ENCODE measurements at regions not wholly inside any gene's neighbourhood (a gene's known extent, or its start where the extent isn't known, plus 50 kb on each side); places are given as distances from the start of the nearest gene placed in this dataset.

- Histone ChIP-seq H3K9ac (ENCODE audit: low read length) (no peak overlapping the region), H3K27ac (ENCODE audit: low read length in 2 of 2) (no peak overlapping the region), H3K9me3 (ENCODE audit: control extremely low read depth in 1 of 3, control insufficient read depth in 2 of 3, insufficient read depth in 1 of 3, low read length in 2 of 3) (peaks cover 0 to 4% (median 4%) of the 10 kb centered on the region in 3 donors), H3K4me2 (replicated peaks; ENCODE audit: low read depth, low read length, poor library complexity, severe bottlenecking) (no peak overlapping the region), H3K79me2 (ENCODE audit: control insufficient read depth, insufficient read depth, low read length) (no peaks in the 10 kb centered on the region), H2AFZ (ENCODE audit: insufficient read depth, low read depth, low read length, poor library complexity, severe bottlenecking) (no peak overlapping the region), H3K27me3 (replicated peaks in 1 of 4; ENCODE audit: control extremely low read depth in 1 of 4, control insufficient read depth in 3 of 4, insufficient read depth in 4 of 4, low read length in 3 of 4) (no peaks in the 10 kb centered on the region), H3K4me3 (ENCODE audit: control extremely low read depth in 1 of 5, extremely low read depth in 1 of 5, insufficient read depth in 1 of 5, low read depth in 2 of 5, low read length in 4 of 5) (no peak overlapping the region), H4K20me1 (ENCODE audit: control insufficient read depth, insufficient read depth, low read length, poor library complexity, severe bottlenecking) (no peaks in the 10 kb centered on the region), H3K36me3 (replicated peaks in 1 of 2; ENCODE audit: control extremely low read depth in 1 of 2, control insufficient read depth in 1 of 2, extremely low read depth in 1 of 2, insufficient read depth in 2 of 2, low read length in 1 of 2) (no peaks in the 10 kb centered on the region), H3K4me1 (ENCODE audit: control insufficient read depth in 2 of 2, insufficient read depth in 2 of 2, low read length in 2 of 2) (no peaks in the 10 kb centered on the region)
- POLR2A ChIA-PET: no interaction called here
- DNase-seq: no peak
- Mint-ChIP-seq H3K4me1 (no peaks in the 10 kb centered on the region), H3K27ac (no peak overlapping the region), H3K4me3 (no peak overlapping the region), H3K9me3 (ENCODE audit: insufficient read depth) (peaks cover 2% of the 10 kb centered on the region), H3K27me3 (no peaks in the 10 kb centered on the region)
- WGBS (ENCODE audit: insufficient coverage): 71% methylated on average over 1 of the region's 2 CpGs
- TF ChIP-seq CTCF (IDR thresholded peaks at IDR 0.05) (no peak), EZH2 (IDR thresholded peaks at IDR 0.05; ENCODE audit: borderline replicate concordance, insufficient read depth, low read depth, low read length, poor library complexity, severe bottlenecking) (no peak)
- intact Hi-C loops (cut with micrococcal nuclease): no loop called here
- no peak for ATAC-seq (ENCODE audit: low read depth)
- CTCF ChIA-PET: no interaction called here
Observed at GRCh38 chr10:53491774-53492173, 719.2 kb upstream of the MBL2 start.

- Histone ChIP-seq H2AFZ (ENCODE audit: insufficient read depth, low read depth, low read length, poor library complexity, severe bottlenecking) (no peak overlapping the region), H3K9me3 (ENCODE audit: control extremely low read depth in 1 of 3, control insufficient read depth in 2 of 3, insufficient read depth in 1 of 3, low read length in 2 of 3) (peaks cover 1 to 4% (median 4%) of the 10 kb centered on the region in 3 donors), H3K79me2 (ENCODE audit: control insufficient read depth, insufficient read depth, low read length) (no peaks in the 10 kb centered on the region), H3K27ac (ENCODE audit: low read length in 2 of 2) (no peak overlapping the region), H3K4me3 (ENCODE audit: control extremely low read depth in 1 of 5, extremely low read depth in 1 of 5, insufficient read depth in 1 of 5, low read depth in 2 of 5, low read length in 4 of 5) (no peak overlapping the region), H3K36me3 (replicated peaks in 1 of 2; ENCODE audit: control extremely low read depth in 1 of 2, control insufficient read depth in 1 of 2, extremely low read depth in 1 of 2, insufficient read depth in 2 of 2, low read length in 1 of 2) (no peaks in the 10 kb centered on the region), H3K27me3 (replicated peaks in 1 of 4; ENCODE audit: control extremely low read depth in 1 of 4, control insufficient read depth in 3 of 4, insufficient read depth in 4 of 4, low read length in 3 of 4) (no peaks in the 10 kb centered on the region), H3K4me1 (ENCODE audit: control insufficient read depth in 2 of 2, insufficient read depth in 2 of 2, low read length in 2 of 2) (no peaks in the 10 kb centered on the region), H3K9ac (ENCODE audit: low read length) (no peak overlapping the region), H4K20me1 (ENCODE audit: control insufficient read depth, insufficient read depth, low read length, poor library complexity, severe bottlenecking) (no peaks in the 10 kb centered on the region), H3K4me2 (replicated peaks; ENCODE audit: low read depth, low read length, poor library complexity, severe bottlenecking) (no peak overlapping the region)
- TF ChIP-seq EZH2 (IDR thresholded peaks at IDR 0.05; ENCODE audit: borderline replicate concordance, insufficient read depth, low read depth, low read length, poor library complexity, severe bottlenecking) (no peak), CTCF (IDR thresholded peaks at IDR 0.05) (no peak)
- Mint-ChIP-seq H3K27ac (no peak overlapping the region), H3K4me3 (no peak overlapping the region), H3K27me3 (no peaks in the 10 kb centered on the region), H3K9me3 (ENCODE audit: insufficient read depth) (peaks cover 6% of the 10 kb centered on the region), H3K4me1 (no peaks in the 10 kb centered on the region)
- CTCF ChIA-PET: no interaction called here
- DNase-seq (no peak), ATAC-seq (ENCODE audit: low read depth) (no peak)
- intact Hi-C loops (cut with micrococcal nuclease): no loop called here
- POLR2A ChIA-PET: no interaction called here
- no CpG with 5 or more reads among the region's 1 CpG for WGBS (ENCODE audit: insufficient coverage)
Observed at GRCh38 chr10:53490553-53490952, 718.0 kb upstream of the MBL2 start.

Measured in B cell (primary cell).